ENCODE measurements at regions not wholly inside any gene's neighbourhood (a gene's known extent, or its start where the extent isn't known, plus 50 kb on each side); places are given as distances from the start of the nearest gene placed in this dataset.

DNA sequence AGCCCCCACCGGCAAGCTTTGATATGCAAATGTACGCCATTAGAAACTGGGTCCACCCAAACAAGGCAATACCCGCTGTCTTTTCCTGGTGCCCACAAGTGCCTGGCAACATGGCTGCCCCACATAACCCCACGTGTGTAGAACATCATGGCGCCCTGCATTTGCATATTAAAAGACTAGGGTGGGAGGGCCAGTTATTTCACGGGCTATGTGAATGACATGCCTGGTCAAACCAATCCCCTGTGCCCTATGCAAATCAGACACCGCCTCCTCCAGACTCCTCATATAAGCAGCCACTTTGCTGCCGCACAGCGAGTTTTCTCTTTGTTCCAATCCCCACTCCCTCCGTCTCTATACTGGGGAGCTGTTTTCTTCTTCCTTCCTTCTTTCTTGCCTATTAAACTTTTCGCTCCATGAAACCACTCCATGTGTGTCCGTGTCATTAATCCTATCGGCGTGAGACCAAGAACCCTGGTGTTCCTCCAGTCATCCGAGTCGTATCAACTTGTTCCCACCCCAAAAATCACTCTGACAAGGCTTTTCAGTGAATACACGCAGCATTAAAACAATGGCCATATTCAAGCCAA lies 112.6 kb upstream of the SORBS2 start:
- TF ChIP-seq, protein P1, sequence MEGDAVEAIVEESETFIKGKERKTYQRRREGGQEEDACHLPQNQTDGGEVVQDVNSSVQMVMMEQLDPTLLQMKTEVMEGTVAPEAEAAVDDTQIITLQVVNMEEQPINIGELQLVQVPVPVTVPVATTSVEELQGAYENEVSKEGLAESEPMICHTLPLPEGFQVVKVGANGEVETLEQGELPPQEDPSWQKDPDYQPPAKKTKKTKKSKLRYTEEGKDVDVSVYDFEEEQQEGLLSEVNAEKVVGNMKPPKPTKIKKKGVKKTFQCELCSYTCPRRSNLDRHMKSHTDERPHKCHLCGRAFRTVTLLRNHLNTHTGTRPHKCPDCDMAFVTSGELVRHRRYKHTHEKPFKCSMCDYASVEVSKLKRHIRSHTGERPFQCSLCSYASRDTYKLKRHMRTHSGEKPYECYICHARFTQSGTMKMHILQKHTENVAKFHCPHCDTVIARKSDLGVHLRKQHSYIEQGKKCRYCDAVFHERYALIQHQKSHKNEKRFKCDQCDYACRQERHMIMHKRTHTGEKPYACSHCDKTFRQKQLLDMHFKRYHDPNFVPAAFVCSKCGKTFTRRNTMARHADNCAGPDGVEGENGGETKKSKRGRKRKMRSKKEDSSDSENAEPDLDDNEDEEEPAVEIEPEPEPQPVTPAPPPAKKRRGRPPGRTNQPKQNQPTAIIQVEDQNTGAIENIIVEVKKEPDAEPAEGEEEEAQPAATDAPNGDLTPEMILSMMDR (IDR thresholded peaks at IDR 0.05; ENCODE audit: borderline replicate concordance, control extremely low read depth, extremely low read depth, insufficient read depth, missing control alignments) = no peak
- in situ Hi-C loops (cut with MboI; ENCODE audit: low sequenced_read_pairs, unreplicated experiment) = no loop called here
- DNase-seq (ENCODE audit: low spot score) = no peak

DNA sequence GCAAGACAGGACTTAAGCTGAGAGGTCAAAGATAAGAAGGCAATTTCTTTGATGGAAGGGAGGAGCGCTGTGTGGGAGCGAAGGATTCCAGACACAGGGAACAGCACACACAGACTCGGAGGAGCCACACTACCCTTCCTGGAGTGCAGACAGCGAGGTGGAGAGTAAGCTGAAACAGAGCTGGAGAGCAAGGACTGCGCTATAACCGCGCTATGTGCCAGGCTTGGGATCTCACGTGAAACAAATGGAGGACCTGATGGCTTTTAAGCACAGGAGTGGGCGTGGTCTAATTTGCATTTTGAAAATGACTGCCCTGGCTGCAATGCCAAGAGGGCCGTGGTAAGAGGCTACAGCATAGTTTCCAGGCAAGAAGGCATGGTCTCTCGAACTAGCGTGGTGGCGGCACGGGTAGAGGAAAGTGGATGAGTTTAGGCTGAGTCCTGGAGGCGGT lies 113.9 kb upstream of the SORBS2 start:
- DNase-seq (ENCODE audit: low spot score) = no peak
- in situ Hi-C loops (cut with MboI; ENCODE audit: low sequenced_read_pairs, unreplicated experiment) = no loop called here
- TF ChIP-seq, protein P1 (IDR thresholded peaks at IDR 0.05; ENCODE audit: borderline replicate concordance, control extremely low read depth, extremely low read depth, insufficient read depth, missing control alignments) = no peak

DNA sequence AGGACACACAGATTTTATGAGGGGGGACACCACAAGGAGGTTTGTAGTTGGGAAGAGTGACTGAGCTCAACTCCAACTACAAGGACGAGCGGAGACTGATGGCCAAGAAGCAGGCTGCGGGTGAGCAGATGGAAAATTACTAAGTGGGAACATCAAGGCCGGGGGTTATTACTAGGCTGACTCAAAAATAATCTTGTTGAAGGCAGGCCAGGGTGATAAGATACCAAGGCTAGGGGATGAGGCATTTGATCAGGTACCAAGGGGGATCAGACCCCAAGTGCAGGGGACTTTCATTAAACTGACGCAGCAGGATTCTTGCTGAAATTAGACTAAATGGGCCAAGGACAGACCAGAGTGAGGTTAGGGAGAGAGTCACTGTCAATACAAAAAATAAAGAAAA lies 119.4 kb upstream of the SORBS2 start:
- TF ChIP-seq, protein P1 (IDR thresholded peaks at IDR 0.05; ENCODE audit: borderline replicate concordance, control extremely low read depth, extremely low read depth, insufficient read depth, missing control alignments) = no peak
- DNase-seq (ENCODE audit: low spot score) = no peak
- in situ Hi-C loops (cut with MboI; ENCODE audit: low sequenced_read_pairs, unreplicated experiment) = no loop called here

DNA sequence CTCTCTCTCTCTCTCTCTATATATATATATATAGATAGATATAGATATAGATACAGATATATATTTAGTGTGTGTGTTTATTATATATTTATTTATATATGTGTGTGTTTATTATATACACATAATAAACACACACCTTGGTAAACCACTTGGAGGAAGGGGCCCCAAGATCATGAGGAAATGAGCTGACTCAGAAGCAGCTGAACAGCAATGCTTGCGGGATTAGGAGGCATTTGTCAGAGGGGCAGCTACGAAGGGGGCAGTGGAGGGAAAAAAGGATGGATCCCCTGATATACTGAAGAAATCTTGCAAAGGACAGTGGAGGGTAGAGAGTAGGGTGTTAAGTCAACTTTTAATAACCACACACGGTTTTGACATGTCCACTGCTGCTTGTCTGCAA lies 120.0 kb upstream of the SORBS2 start:
- TF ChIP-seq, protein P1 (IDR thresholded peaks at IDR 0.05; ENCODE audit: borderline replicate concordance, control extremely low read depth, extremely low read depth, insufficient read depth, missing control alignments) = no peak
- in situ Hi-C loops (cut with MboI; ENCODE audit: low sequenced_read_pairs, unreplicated experiment) = no loop called here
- no peak for DNase-seq (ENCODE audit: low spot score)

DNA sequence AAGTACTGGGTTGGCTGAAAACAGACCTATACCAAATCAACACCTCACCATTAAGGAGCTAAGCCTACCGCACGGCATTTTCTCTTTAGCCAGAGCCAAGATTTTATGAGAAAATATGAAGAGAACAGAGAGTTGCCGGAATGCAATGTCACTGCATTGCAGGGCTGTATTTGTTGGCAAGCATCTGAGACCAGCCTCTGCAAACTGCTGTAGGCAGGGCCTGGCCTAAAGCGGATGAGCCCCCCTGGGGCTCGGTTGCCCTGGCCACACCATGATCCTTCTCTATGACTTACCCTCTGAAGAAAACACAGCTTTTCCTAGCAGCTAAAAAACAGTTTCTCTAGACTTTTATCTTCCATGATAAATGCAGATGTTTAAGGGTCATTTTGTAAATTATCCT lies 120.5 kb upstream of the SORBS2 start:
- in situ Hi-C loops (cut with MboI; ENCODE audit: low sequenced_read_pairs, unreplicated experiment) = no loop called here
- TF ChIP-seq, protein P1 (IDR thresholded peaks at IDR 0.05; ENCODE audit: borderline replicate concordance, control extremely low read depth, extremely low read depth, insufficient read depth, missing control alignments) = no peak
- no peak for DNase-seq (ENCODE audit: low spot score)

DNA sequence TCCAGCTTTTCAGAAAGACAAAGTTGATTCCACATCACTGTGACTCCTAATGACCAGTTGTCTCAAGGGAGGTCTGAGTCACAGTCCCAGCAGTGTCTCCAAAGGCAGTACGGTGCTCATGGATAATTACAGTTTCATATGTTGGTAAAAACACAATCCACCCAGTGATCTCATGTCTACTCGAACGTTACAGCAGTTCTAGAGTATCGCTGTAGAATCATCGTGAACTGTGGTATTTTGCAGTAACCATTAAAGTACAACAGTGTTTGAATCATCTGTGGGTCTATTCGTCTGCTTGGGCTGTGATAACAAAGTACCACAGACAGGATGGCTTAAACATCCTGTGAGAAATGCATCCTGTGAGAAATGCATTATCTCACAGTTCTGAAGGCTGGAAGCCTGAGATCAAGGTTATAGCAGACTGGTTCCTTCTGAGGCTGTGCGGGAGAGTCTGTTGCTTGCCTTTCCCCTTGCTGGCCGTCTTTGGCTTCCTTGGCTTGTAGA lies 121.1 kb upstream of the SORBS2 start:
- TF ChIP-seq, protein P1 (IDR thresholded peaks at IDR 0.05; ENCODE audit: borderline replicate concordance, control extremely low read depth, extremely low read depth, insufficient read depth, missing control alignments) = no peak
- in situ Hi-C loops (cut with MboI; ENCODE audit: low sequenced_read_pairs, unreplicated experiment) = no loop called here
- no peak for DNase-seq (ENCODE audit: low spot score)

Measured in GM13976 (cell line).